ENCODE measurements at regions not wholly inside any gene's neighbourhood (a gene's known extent, or its start where the extent isn't known, plus 50 kb on each side); places are given as distances from the start of the nearest gene placed in this dataset.

GRCh38 chr4:23374259-23374658 lies 515.6 kb downstream of the PPARGC1A start:
- no peak overlapping the region for H3K27ac ChIP-seq (ENCODE audit: low read length)
- no peaks in the 10 kb centered on the region for H3K79me2 ChIP-seq (ENCODE audit: insufficient read depth, low read length)
- no peaks in the 10 kb centered on the region for H3K27me3 ChIP-seq (ENCODE audit: insufficient read depth, low read length, poor library complexity)
- no peak overlapping the region for H3K4me3 ChIP-seq (ENCODE audit: low read depth in 1 of 2, low read length in 2 of 2)
- H4K20me1 ChIP-seq (ENCODE audit: insufficient read depth, low read length), result no peaks in the 10 kb centered on the region
- H3K4me2 ChIP-seq (ENCODE audit: insufficient read depth, low read length), result no peak overlapping the region
- H3K4me1 ChIP-seq (ENCODE audit: insufficient read depth, low read length), result no peaks in the 10 kb centered on the region
- H3K36me3 ChIP-seq (ENCODE audit: insufficient read depth, low read length), result no peaks in the 10 kb centered on the region
- DNase-seq, result no peak
- TF ChIP-seq CTCF (IDR thresholded peaks at IDR 0.05; ENCODE audit: borderline replicate concordance, extremely low read depth, low read length, poor library complexity, severe bottlenecking) (no peak), EZH2 (IDR thresholded peaks at IDR 0.05; ENCODE audit: borderline replicate concordance, low read depth, low read length, severe bottlenecking) (no peak)
- no peak overlapping the region for H2AFZ ChIP-seq (ENCODE audit: low read depth, low read length)
- no peak for ATAC-seq (ENCODE audit: insufficient read depth, low read depth)
- H3K9ac ChIP-seq (ENCODE audit: low read depth, low read length), result no peak overlapping the region
- no peaks in the 10 kb centered on the region for H3K9me3 ChIP-seq (ENCODE audit: insufficient read depth, low read length, severe bottlenecking)

GRCh38 chr4:23373261-23373660 lies 516.6 kb downstream of the PPARGC1A start:
- Histone ChIP-seq H3K9ac (ENCODE audit: low read depth, low read length) (no peak overlapping the region), H3K27me3 (ENCODE audit: insufficient read depth, low read length, poor library complexity) (no peaks in the 10 kb centered on the region), H4K20me1 (ENCODE audit: insufficient read depth, low read length) (no peaks in the 10 kb centered on the region), H3K4me1 (ENCODE audit: insufficient read depth, low read length) (no peaks in the 10 kb centered on the region), H3K36me3 (ENCODE audit: insufficient read depth, low read length) (no peaks in the 10 kb centered on the region), H3K9me3 (ENCODE audit: insufficient read depth, low read length, severe bottlenecking) (no peaks in the 10 kb centered on the region), H3K4me2 (ENCODE audit: insufficient read depth, low read length) (no peak overlapping the region), H3K4me3 (ENCODE audit: low read depth in 1 of 2, low read length in 2 of 2) (no peak overlapping the region), H2AFZ (ENCODE audit: low read depth, low read length) (no peak overlapping the region), H3K27ac (ENCODE audit: low read length) (no peak overlapping the region), H3K79me2 (ENCODE audit: insufficient read depth, low read length) (no peaks in the 10 kb centered on the region)
- TF ChIP-seq EZH2 (IDR thresholded peaks at IDR 0.05; ENCODE audit: borderline replicate concordance, low read depth, low read length, severe bottlenecking) (no peak), CTCF (IDR thresholded peaks at IDR 0.05; ENCODE audit: borderline replicate concordance, extremely low read depth, low read length, poor library complexity, severe bottlenecking) (no peak)
- 0 out of 3 replicates have a peak, but pooled peaks have one; percentile 29 for ATAC-seq (ENCODE audit: insufficient read depth, low read depth)
- no peak for DNase-seq

GRCh38 chr4:23371533-23371932 lies 518.3 kb downstream of the PPARGC1A start:
- Histone ChIP-seq H3K4me3 (ENCODE audit: low read depth in 1 of 2, low read length in 2 of 2) (no peak overlapping the region), H2AFZ (ENCODE audit: low read depth, low read length) (no peak overlapping the region), H3K36me3 (ENCODE audit: insufficient read depth, low read length) (no peaks in the 10 kb centered on the region), H3K27ac (ENCODE audit: low read length) (no peak overlapping the region), H3K4me1 (ENCODE audit: insufficient read depth, low read length) (no peaks in the 10 kb centered on the region), H3K79me2 (ENCODE audit: insufficient read depth, low read length) (no peaks in the 10 kb centered on the region), H4K20me1 (ENCODE audit: insufficient read depth, low read length) (no peaks in the 10 kb centered on the region), H3K4me2 (ENCODE audit: insufficient read depth, low read length) (no peak overlapping the region), H3K9ac (ENCODE audit: low read depth, low read length) (no peak overlapping the region), H3K9me3 (ENCODE audit: insufficient read depth, low read length, severe bottlenecking) (no peaks in the 10 kb centered on the region), H3K27me3 (ENCODE audit: insufficient read depth, low read length, poor library complexity) (no peaks in the 10 kb centered on the region)
- ATAC-seq (ENCODE audit: insufficient read depth, low read depth) (no peak), DNase-seq (no peak)
- no peak for TF ChIP-seq EZH2 (IDR thresholded peaks at IDR 0.05; ENCODE audit: borderline replicate concordance, low read depth, low read length, severe bottlenecking)
- no peak for TF ChIP-seq CTCF (IDR thresholded peaks at IDR 0.05; ENCODE audit: borderline replicate concordance, extremely low read depth, low read length, poor library complexity, severe bottlenecking)

GRCh38 chr4:23369331-23369730 lies 520.5 kb downstream of the PPARGC1A start:
- no peak for TF ChIP-seq EZH2 (IDR thresholded peaks at IDR 0.05; ENCODE audit: borderline replicate concordance, low read depth, low read length, severe bottlenecking)
- no peak for TF ChIP-seq CTCF (IDR thresholded peaks at IDR 0.05; ENCODE audit: borderline replicate concordance, extremely low read depth, low read length, poor library complexity, severe bottlenecking)
- H3K9ac ChIP-seq (ENCODE audit: low read depth, low read length), result no peak overlapping the region
- no peaks in the 10 kb centered on the region for H3K4me1 ChIP-seq (ENCODE audit: insufficient read depth, low read length)
- DNase-seq (no peak), ATAC-seq (ENCODE audit: insufficient read depth, low read depth) (no peak)
- no peaks in the 10 kb centered on the region for H3K9me3 ChIP-seq (ENCODE audit: insufficient read depth, low read length, severe bottlenecking)
- no peaks in the 10 kb centered on the region for H4K20me1 ChIP-seq (ENCODE audit: insufficient read depth, low read length)
- H3K79me2 ChIP-seq (ENCODE audit: insufficient read depth, low read length), result no peaks in the 10 kb centered on the region
- no peak overlapping the region for H2AFZ ChIP-seq (ENCODE audit: low read depth, low read length)
- H3K27me3 ChIP-seq (ENCODE audit: insufficient read depth, low read length, poor library complexity), result no peaks in the 10 kb centered on the region
- H3K36me3 ChIP-seq (ENCODE audit: insufficient read depth, low read length), result no peaks in the 10 kb centered on the region
- H3K4me2 ChIP-seq (ENCODE audit: insufficient read depth, low read length), result no peak overlapping the region
- no peak overlapping the region for H3K27ac ChIP-seq (ENCODE audit: low read length)
- no peak overlapping the region for H3K4me3 ChIP-seq (ENCODE audit: low read depth in 1 of 2, low read length in 2 of 2)

All from DND-41 (cell line).